Caco-2 (cell line): ENCODE measurements at regions not wholly inside any gene's neighbourhood (a gene's known extent, or its start where the extent isn't known, plus 50 kb on each side); places are given as distances from the start of the nearest gene placed in this dataset.
"Not testable (repeated sequence)": the region's sequence is repeated elsewhere in the genome, so short reads cannot be mapped to it uniquely, and the experiment has no call there.

Experiments
- BruUV-seq: library from RNA; stranded (reverse); fragments of 400-500 nt; replicated peaks from 2 replicates; lab custom pipeline; 2021; lab: Mats Ljungman, UMichigan
- CTCF ChIA-PET: fragments of 300-600 bp; sonication (Branson Sonifier 250); formaldehyde crosslinking; loops from one replicate; lab custom pipeline; 2022; ENCODE audit warnings: antibody characterized with exemption; lab: Charles Lee
- POLR2A ChIA-PET: fragments of 300-600 bp; sonication (Branson Sonifier 250); formaldehyde crosslinking; loops from one replicate; lab custom pipeline; 2022; ENCODE audit warnings: antibody characterized with exemption; lab: Charles Lee
- DNase-seq, 2 experiments: peaks; one replicate each; pipeline versions ENCODE4 v3.0.0 to v3.0.0-alpha.2; 2020 to 2022
- H3K27me3 ChIP-seq: replicated peaks from 2 replicates; pipeline ENCODE4 v1.6.0; 2011; ENCODE audit warnings: low read length; ENCODE audit not compliant: control insufficient read depth, insufficient read depth
- H3K36me3 ChIP-seq: 2 replicates; pipeline ENCODE4 v1.5.1; 2011; ENCODE audit warnings: low read length; ENCODE audit not compliant: control insufficient read depth, insufficient read depth
- H3K4me1 ChIP-seq: fragments of 250-450 bp; sonication (Bioruptor Pico); 2 replicates; pipeline ENCODE4 v1.5.1; 2020; ENCODE audit warnings: mild to moderate bottlenecking
- H3K4me3 ChIP-seq: 2 replicates; pipeline ENCODE4 v1.5.1; 2011; ENCODE audit warnings: low read depth, mild to moderate bottlenecking, control low read depth, low read length
- H3K9me3 ChIP-seq: fragments of 250-450 bp; sonication (Bioruptor Pico); 2 replicates; pipeline ENCODE4 v1.5.1; 2020; ENCODE audit warnings: mild to moderate bottlenecking, moderate library complexity
- H3K27ac Mint-ChIP-seq: one replicate; pipeline ENCODE4 v1.8.0; 2022; ENCODE audit warnings: mixed read lengths; ENCODE audit not compliant: unreplicated experiment
- H3K27me3 Mint-ChIP-seq: one replicate; pipeline ENCODE4 v1.8.0; 2022; ENCODE audit warnings: mixed read lengths; ENCODE audit not compliant: insufficient read depth, unreplicated experiment
- H3K36me3 Mint-ChIP-seq: one replicate; pipeline ENCODE4 v1.8.0; 2022; ENCODE audit warnings: mild to moderate bottlenecking, mixed read lengths; ENCODE audit not compliant: insufficient read depth, unreplicated experiment
- H3K4me1 Mint-ChIP-seq: one replicate; pipeline ENCODE4 v1.8.0; 2022; ENCODE audit warnings: low read depth, mixed read lengths; ENCODE audit not compliant: unreplicated experiment
- H3K4me3 Mint-ChIP-seq: one replicate; pipeline ENCODE4 v1.8.0; 2022; ENCODE audit warnings: mild to moderate bottlenecking, moderate library complexity, mixed read lengths; ENCODE audit not compliant: unreplicated experiment
- H3K9me3 Mint-ChIP-seq: one replicate; pipeline ENCODE4 v1.8.0; 2022; ENCODE audit warnings: mixed read lengths; ENCODE audit not compliant: unreplicated experiment
- CTCF ChIP-seq, 2 experiments: fragments of 200-600 bp in 1 of 2; IDR thresholded peaks; 1 replicate in 1 of 2; 2 replicates in 1 of 2; pipeline versions ENCODE4 v1.5.1 to v1.8.0; 2011 to 2022; ENCODE audit warnings: antibody characterized with exemption in 1 of 2, control low read depth in 1 of 2, inconsistent platforms in 1 of 2, low read depth in 1 of 2, low read length in 1 of 2, mild to moderate bottlenecking in 1 of 2, moderate library complexity in 1 of 2; ENCODE audit not compliant: insufficient read depth in 1 of 2, severe bottlenecking in 1 of 2, unreplicated experiment in 1 of 2
- intact Hi-C: fragments of 100-400 bp; cut with micrococcal nuclease; formaldehyde crosslinking; loops from one replicate; pipeline ENCODE4 v1.10.0; 2022; ENCODE audit not compliant: unreplicated experiment

GRCh38 chr13:86909318-86909717 lies 761.9 kb upstream of the SLITRK5 start:
- no peaks in the 10 kb centered on the region for H3K36me3 Mint-ChIP-seq
- intact Hi-C loops, result no loop called here
- no TSS peak for BruUV-seq

GRCh38 chr13:86914757-86915156 lies 756.4 kb upstream of the SLITRK5 start:
- no peaks in the 10 kb centered on the region for H3K27me3 Mint-ChIP-seq
- no peaks in the 10 kb centered on the region for H3K4me1 ChIP-seq
- no peaks in the 10 kb centered on the region for H3K27me3 ChIP-seq
- no peak overlapping the region for H3K4me3 Mint-ChIP-seq
- H3K9me3 Mint-ChIP-seq, result no peaks in the 10 kb centered on the region
- H3K4me1 Mint-ChIP-seq, result no peaks in the 10 kb centered on the region
- H3K4me3 ChIP-seq, result no peak overlapping the region
- H3K36me3 ChIP-seq, result no peaks in the 10 kb centered on the region
- ChIA-PET CTCF (no interaction called here), POLR2A (no interaction called here)
- no peak for TF ChIP-seq CTCF (IDR thresholded peaks at IDR 0.05; ENCODE audit: insufficient read depth in 1 of 2, low read depth in 1 of 2, low read length in 1 of 2, severe bottlenecking in 1 of 2, unreplicated experiment in 1 of 2)
- H3K27ac Mint-ChIP-seq, result no peak overlapping the region
- no peaks in the 10 kb centered on the region for H3K36me3 Mint-ChIP-seq
- no TSS peak for BruUV-seq
- H3K9me3 ChIP-seq, result no peaks in the 10 kb centered on the region
- intact Hi-C loops, result no loop called here
- DNase-seq, result no peak

More at GRCh38 chr13:86909318-86909717, 761.9 kb upstream of the SLITRK5 start:
- no peaks in the 10 kb centered on the region for H3K9me3 Mint-ChIP-seq
- no peaks in the 10 kb centered on the region for H3K9me3 ChIP-seq
- no peaks in the 10 kb centered on the region for H3K4me1 ChIP-seq
- no peaks in the 10 kb centered on the region for H3K36me3 ChIP-seq
- H3K4me1 Mint-ChIP-seq, result no peaks in the 10 kb centered on the region
- no peak overlapping the region for H3K4me3 Mint-ChIP-seq
- POLR2A ChIA-PET, result no interaction called here
- H3K27ac Mint-ChIP-seq, result no peak overlapping the region
- no peaks in the 10 kb centered on the region for H3K27me3 ChIP-seq
- TF ChIP-seq CTCF (IDR thresholded peaks at IDR 0.05; ENCODE audit: insufficient read depth in 1 of 2, low read depth in 1 of 2, low read length in 1 of 2, severe bottlenecking in 1 of 2, unreplicated experiment in 1 of 2), result no peak
- DNase-seq, result no peak
- H3K27me3 Mint-ChIP-seq, result no peaks in the 10 kb centered on the region
- H3K4me3 ChIP-seq, result no peak overlapping the region
- CTCF ChIA-PET, result no interaction called here

- H3K4me3 Mint-ChIP-seq, H3K27ac Mint-ChIP-seq, H3K4me3 ChIP-seq, H3K9me3 Mint-ChIP-seq, H3K4me1 Mint-ChIP-seq, intact Hi-C loops, H3K9me3 ChIP-seq, H3K27me3 Mint-ChIP-seq, H3K27me3 ChIP-seq, POLR2A ChIA-PET, CTCF ChIA-PET, H3K4me1 ChIP-seq, H3K36me3 Mint-ChIP-seq, BruUV-seq, H3K36me3 ChIP-seq, DNase-seq: not testable (repeated sequence)
Observed at GRCh38 chr13:86917438-86917837, 753.7 kb upstream of the SLITRK5 start.

- H3K4me1 Mint-ChIP-seq, result no peaks in the 10 kb centered on the region
- ChIA-PET CTCF (no interaction called here), POLR2A (no interaction called here)
- H3K36me3 Mint-ChIP-seq, result no peaks in the 10 kb centered on the region
- H3K27me3 ChIP-seq, result no peaks in the 10 kb centered on the region
- H3K27me3 Mint-ChIP-seq, result no peaks in the 10 kb centered on the region
- TF ChIP-seq CTCF (IDR thresholded peaks at IDR 0.05; ENCODE audit: insufficient read depth in 1 of 2, low read depth in 1 of 2, low read length in 1 of 2, severe bottlenecking in 1 of 2, unreplicated experiment in 1 of 2), result no peak
- no TSS peak for BruUV-seq
- no peaks in the 10 kb centered on the region for H3K9me3 Mint-ChIP-seq
- H3K27ac Mint-ChIP-seq, result no peak overlapping the region
- H3K4me3 ChIP-seq, result no peak overlapping the region
- no peaks in the 10 kb centered on the region for H3K9me3 ChIP-seq
- no peaks in the 10 kb centered on the region for H3K36me3 ChIP-seq
- DNase-seq, result no peak
- no peaks in the 10 kb centered on the region for H3K4me1 ChIP-seq
- intact Hi-C loops, result no loop called here
- no peak overlapping the region for H3K4me3 Mint-ChIP-seq
Observed at GRCh38 chr13:86918682-86919081, 752.5 kb upstream of the SLITRK5 start.
